ES-I3 (cell line): ENCODE measurements at regions not wholly inside any gene's neighbourhood (a gene's known extent, or its start where the extent isn't known, plus 50 kb on each side); places are given as distances from the start of the nearest gene placed in this dataset.

Experiments
- H3K36me3 ChIP-seq: 2 replicates; pipeline ENCODE4 v1.6.1; 2013; ENCODE audit warnings: mild to moderate bottlenecking, low read length, control low read depth, moderate library complexity; ENCODE audit not compliant: insufficient read depth
- H3K4me1 ChIP-seq: 2 replicates; pipeline ENCODE4 v1.6.1; 2013; ENCODE audit warnings: mild to moderate bottlenecking, control low read depth, low read length; ENCODE audit not compliant: insufficient read depth
- H3K9ac ChIP-seq: 2 replicates; pipeline ENCODE4 v1.6.1; 2013; ENCODE audit warnings: low read depth, mild to moderate bottlenecking, low read length, moderate library complexity
- H3K9me3 ChIP-seq: 2 replicates; pipeline ENCODE4 v1.6.1; 2013; ENCODE audit warnings: mild to moderate bottlenecking, low read length, moderate library complexity; ENCODE audit not compliant: control insufficient read depth, insufficient read depth

DNA sequence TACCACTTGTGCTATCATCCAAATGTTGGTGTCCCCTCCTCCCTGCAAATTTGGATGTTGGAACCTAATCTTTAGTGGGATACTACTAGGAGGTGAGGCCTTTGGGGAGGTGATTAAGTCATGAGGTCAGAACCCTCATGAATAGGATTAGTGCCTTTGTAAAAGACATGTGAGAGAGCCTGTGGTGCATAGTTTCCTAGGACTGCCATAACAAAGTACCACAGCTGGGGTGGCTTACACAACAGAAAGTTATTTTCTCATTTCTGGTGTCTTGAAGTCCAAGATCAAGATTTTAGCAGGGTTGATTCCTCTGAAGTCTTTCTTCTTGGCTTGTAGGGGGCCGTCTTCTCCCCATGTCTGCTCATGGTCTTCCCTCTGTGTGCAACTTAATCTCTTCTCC lies 562.6 kb upstream of the ARGLU1 start:
- Histone ChIP-seq H3K9me3 (no peaks in the 10 kb centered on the region), H3K4me1 (no peaks in the 10 kb centered on the region), H3K36me3 (no peaks in the 10 kb centered on the region), H3K9ac (no peak overlapping the region)

DNA sequence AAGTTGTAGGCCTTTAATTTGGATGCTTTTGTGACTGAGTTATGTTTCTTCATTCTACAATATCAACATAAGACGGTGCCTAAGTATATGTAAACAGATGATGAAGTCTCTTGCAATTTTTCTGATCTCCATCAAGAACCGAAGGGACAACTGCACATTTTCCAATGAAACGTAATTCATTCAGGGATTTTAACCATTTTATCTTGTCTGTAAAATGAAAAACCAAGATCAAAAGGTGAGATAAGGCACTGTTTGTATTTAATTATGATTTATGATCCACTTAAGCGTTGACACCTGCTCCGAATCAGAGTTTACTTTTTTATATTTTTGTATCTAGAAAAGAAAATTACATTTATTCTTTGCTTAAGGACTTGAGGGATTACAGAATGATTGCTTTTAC lies 556.8 kb upstream of the ARGLU1 start:
- Histone ChIP-seq H3K9me3 (no peaks in the 10 kb centered on the region), H3K9ac (no peak overlapping the region), H3K36me3 (no peaks in the 10 kb centered on the region), H3K4me1 (no peaks in the 10 kb centered on the region)

DNA sequence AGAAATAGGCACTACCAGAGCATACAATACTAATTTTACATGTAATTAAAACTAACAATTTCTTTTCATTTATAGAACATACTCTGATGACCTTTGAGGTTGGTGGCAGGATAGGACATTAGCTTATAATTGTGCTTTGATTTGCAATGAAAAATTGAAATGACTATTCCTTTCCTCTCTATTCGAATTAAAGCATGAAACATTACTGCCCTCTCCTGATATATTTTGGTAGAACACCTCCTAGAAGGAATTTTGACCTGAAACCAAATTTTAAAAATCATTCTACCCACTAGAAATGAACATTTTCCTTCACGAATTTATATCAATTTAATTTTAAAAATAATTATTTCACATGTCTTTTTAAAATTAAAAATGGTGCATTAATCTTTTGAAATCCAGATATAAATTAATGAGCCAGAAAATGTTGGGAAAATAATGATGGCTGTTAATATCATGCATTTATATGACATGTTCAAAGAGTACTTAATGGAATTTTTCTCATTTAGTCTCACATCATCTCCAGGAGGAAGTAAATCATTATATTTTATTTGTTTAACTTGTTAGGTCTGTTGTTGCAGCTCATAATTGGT lies 556.3 kb upstream of the ARGLU1 start:
- Histone ChIP-seq H3K4me1 (no peaks in the 10 kb centered on the region), H3K9ac (no peak overlapping the region), H3K36me3 (no peaks in the 10 kb centered on the region), H3K9me3 (no peaks in the 10 kb centered on the region)

DNA sequence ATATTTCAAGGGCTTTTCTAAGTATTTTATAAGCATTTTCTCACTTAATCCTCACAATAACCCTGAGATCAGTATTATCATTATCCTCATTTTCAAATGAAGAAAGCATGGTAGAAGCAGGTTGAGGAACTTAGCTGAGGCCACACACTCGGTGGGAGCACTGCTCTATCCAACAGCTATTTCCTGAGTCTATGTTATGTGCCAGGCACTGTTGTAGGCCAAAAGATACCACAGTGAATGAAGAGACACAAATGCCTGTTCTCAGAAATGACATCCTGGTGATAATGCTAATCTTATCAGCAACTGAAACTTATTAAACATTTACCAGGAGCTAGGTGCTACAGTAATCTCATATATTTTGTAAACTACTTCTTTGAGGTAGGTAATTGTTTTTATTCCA lies 553.9 kb upstream of the ARGLU1 start:
- H3K36me3 ChIP-seq = no peaks in the 10 kb centered on the region
- H3K9me3 ChIP-seq = no peaks in the 10 kb centered on the region
- H3K4me1 ChIP-seq = 0 out of 2 replicates have a peak, but pooled peaks cover 5% of the 10 kb centered on the region
- no peak overlapping the region for H3K9ac ChIP-seq

DNA sequence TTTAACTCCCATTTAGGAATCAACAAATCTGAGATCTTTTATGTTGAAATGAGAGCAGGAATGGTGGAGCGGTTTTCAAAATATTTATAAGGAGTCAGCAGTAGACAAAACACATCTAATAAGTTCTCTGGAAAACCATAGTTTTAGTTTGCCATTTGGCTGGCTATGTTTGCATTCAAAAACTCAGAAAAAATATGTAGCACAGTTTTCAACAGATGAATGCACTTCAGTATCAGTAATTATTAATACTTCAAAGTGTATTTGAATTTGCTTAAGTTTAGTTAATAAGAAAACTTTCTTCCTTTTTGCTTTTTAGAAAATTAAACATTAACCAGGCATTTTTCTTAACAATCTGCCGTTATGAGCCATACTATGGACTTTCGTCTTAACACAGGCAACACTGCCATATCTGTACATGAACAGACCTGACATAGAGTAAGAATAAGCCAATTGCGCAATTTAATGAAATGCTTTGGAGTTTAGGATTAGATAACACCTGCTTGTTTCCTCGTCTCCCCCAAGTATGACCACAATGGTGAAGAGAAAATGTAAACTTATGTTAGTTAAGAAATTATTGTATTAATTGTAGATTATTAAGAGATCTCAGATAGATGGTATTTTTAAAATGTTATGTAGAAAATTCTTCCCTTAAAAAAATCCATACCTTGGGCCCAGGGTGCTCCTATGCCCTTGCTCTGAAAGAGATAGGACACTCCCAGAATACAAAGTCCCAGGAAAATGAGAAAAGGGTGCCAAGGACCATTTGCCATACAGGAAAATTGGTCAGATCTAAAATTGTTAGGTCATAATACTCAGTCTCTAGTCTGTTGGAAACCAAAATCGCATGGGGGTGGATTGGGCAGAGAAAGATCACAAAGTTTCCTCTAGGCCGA lies 552.3 kb upstream of the ARGLU1 start:
- Histone ChIP-seq H3K9me3 (no peaks in the 10 kb centered on the region), H3K4me1 (0 out of 2 replicates have a peak, but pooled peaks cover 5% of the 10 kb centered on the region), H3K36me3 (no peaks in the 10 kb centered on the region), H3K9ac (no peak overlapping the region)

DNA sequence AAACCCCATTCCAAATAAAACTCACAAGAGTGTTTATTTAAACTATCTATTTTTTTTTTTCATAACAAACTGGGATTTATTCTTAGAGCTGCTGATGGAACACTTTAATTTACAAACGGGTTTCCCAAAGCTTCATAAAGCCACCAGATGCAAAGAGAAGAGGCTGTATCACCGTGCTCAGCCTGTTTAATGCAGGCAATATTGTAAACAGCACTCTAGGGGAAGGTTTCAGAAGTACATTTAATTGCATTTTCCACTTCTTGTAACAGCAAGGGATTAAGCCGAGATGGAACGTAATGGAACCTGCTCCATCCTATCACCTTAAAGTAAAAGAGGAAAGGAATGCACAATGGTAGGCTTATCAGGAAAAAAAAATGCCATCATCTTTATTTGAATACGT lies 550.6 kb upstream of the ARGLU1 start:
- Histone ChIP-seq H3K9me3 (no peaks in the 10 kb centered on the region), H3K36me3 (no peaks in the 10 kb centered on the region), H3K9ac (no peak overlapping the region), H3K4me1 (0 out of 2 replicates have a peak, but pooled peaks cover 5% of the 10 kb centered on the region)

DNA sequence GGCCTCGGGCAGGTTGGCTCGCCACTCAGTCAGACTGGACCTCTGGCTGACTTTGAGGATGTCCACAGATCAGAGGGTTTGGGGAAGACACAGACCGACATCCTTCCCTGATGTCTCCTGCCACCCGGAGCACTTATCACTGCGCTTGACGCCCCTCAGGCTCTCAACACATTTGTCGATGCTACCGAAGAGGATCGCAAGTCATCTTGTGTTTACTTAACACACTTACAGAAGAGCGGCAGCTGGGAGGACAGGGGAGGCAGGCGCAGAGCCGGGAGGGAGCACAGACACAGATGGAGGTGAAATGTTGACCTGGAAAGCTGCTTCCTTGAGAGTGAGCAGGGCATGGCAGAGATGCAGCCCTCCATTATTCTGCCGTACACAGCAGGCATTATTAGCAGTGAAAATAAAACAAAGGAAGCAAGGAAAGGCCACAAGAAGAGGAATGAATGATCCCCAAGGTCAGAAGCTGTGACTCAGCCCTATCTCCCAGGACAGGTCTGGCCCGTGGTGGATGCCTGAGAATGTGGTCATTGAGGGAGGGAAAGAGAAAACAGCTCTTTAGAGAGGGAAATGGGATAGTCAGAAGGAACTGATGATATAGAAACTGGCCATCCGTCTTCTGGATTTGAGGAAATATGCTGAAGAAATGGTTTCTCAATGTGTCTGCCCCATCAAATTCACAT lies 549.5 kb upstream of the ARGLU1 start:
- Histone ChIP-seq H3K9me3 (no peaks in the 10 kb centered on the region), H3K4me1 (0 out of 2 replicates have a peak, but pooled peaks cover 5% of the 10 kb centered on the region), H3K36me3 (no peaks in the 10 kb centered on the region)

DNA sequence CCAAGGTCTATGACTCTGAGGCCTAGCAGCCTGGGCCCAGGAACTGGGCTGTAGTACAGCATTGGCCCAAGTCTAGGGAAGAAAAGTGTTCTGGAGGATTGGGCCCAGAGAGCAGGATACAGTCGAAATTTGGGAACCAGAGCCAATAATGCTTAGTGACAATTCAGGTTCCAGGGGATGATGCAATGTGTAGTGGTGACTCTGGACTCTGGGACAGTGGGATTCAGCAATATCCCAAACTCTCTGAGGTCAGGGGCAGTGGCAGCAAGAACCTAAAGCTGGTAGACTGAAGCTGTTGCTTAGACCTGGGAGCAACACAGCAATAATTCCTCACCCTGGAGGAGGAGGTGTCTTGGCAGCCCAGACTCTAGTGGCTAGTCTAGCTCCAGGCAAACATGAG lies 545.5 kb upstream of the ARGLU1 start:
- Histone ChIP-seq H3K36me3 (no peaks in the 10 kb centered on the region), H3K9me3 (peaks cover 5% of the 10 kb centered on the region; the same call in 1 of the 2 replicates), H3K9ac (no peak overlapping the region), H3K4me1 (0 out of 2 replicates have a peak, but pooled peaks cover 5% of the 10 kb centered on the region)

More for the DNA sequence above, 549.5 kb upstream of the ARGLU1 start:
- H3K9ac ChIP-seq = no peak overlapping the region

DNA sequence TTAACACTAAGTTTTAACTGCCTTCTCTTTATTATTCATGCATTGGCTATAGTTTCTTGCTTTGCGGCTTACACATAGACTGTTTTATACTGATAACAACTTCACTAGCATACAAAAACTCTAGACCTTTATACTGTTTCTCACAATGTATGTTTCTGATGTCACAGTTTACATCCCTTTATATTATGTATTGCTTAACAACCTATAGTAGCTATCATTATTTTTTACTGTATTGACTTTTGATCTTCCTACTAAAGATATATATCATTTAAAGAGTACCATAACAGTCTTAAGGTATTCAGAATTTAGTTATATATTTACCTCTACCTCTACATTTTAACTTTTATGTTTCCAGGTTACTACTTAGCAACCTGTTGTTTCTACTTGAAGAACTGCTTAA lies 543.3 kb upstream of the ARGLU1 start:
- H3K4me1 ChIP-seq = no peaks in the 10 kb centered on the region
- H3K9ac ChIP-seq = no peak overlapping the region
- H3K9me3 ChIP-seq = peaks cover 5% of the 10 kb centered on the region; the same call in 1 of the 2 replicates
- no peaks in the 10 kb centered on the region for H3K36me3 ChIP-seq

DNA sequence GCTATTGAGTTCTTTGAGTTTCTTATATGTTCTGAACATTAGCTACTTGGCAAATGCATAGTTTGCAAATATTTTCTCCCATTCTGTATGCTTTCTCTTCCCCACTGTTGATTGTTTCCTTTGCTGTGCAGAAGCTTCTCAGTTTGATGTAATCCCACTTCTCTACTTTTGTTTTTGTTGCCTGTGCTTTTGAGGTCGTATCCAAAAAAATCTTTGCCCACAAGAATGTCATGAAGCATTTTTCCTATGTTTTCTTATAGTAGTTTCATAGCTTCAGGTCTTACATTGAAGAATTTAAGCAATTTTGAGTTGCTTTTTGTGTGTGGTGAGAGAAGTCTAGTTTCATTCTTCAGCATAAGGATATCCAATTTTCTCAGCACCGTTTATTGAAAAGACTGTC lies 536.7 kb upstream of the ARGLU1 start:
- Histone ChIP-seq H3K36me3 (no peaks in the 10 kb centered on the region), H3K9ac (no peak overlapping the region), H3K4me1 (no peaks in the 10 kb centered on the region), H3K9me3 (peaks cover 5% of the 10 kb centered on the region; the same call in 1 of the 2 replicates)

DNA sequence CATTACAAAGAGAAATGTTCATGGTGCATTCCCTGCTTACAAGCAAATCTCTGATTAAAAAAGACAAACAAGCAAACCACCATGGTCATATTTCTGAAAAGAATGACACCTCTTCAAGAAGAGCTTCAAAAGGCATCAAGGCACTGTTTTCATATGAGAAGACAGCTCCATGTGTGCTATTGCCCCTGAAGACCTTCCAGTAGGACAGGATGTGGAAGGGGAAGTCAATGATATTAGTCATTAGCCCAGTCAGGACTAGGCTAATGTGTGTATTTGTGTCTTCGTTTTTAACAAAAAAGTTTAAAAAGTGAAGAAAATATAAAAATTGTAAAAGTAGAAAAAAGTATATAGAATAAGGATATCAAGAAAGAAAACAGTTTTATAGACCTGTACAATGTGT lies 534.7 kb upstream of the ARGLU1 start:
- no peak overlapping the region for H3K9ac ChIP-seq

DNA sequence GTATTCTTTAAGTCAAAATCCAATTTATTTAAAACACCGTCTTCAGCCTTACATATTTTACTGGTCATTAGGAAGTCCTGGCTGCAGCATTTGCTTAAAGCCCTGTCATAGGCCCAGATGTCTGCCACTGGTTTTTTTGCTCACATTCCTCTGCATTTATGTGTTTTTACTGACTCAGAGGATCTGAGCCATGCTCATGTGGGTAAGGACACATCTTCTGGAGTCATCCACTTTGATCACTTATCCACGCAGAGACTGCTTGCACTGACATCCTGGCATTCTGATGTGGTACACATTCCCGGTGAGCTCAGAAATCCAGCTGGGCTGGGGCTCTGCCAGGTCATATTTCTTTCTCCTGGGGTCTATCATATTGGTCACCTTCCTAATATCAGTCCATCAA lies 531.7 kb upstream of the ARGLU1 start:
- no peaks in the 10 kb centered on the region for H3K4me1 ChIP-seq
- no peaks in the 10 kb centered on the region for H3K36me3 ChIP-seq
- H3K9me3 ChIP-seq = no peaks in the 10 kb centered on the region
- no peak overlapping the region for H3K9ac ChIP-seq

More for the DNA sequence above, 534.7 kb upstream of the ARGLU1 start:
- Histone ChIP-seq H3K4me1 (no peaks in the 10 kb centered on the region), H3K9me3 (no peaks in the 10 kb centered on the region), H3K36me3 (no peaks in the 10 kb centered on the region)

DNA sequence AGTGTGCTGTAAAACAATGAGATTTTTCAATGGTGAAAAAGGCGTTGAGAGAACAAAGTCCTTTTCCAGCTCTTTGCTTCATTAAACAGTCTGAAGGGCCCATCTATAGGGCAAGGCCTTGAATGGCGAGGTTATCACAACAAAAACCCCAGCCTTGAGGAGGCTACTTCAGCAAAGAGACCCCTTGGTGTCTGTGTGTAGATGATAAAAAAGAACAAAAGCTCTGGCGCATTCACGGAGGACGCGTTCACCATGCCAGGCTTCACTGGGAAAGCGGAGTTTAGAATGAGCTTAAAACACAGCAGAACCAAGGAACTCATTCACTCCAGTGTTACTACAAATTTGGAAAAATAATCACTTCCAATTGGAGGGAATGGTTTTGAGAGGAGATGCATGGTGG lies 530.0 kb upstream of the ARGLU1 start:
- H3K4me1 ChIP-seq = no peaks in the 10 kb centered on the region
- H3K36me3 ChIP-seq = no peaks in the 10 kb centered on the region
- H3K9ac ChIP-seq = no peak overlapping the region
- no peaks in the 10 kb centered on the region for H3K9me3 ChIP-seq

DNA sequence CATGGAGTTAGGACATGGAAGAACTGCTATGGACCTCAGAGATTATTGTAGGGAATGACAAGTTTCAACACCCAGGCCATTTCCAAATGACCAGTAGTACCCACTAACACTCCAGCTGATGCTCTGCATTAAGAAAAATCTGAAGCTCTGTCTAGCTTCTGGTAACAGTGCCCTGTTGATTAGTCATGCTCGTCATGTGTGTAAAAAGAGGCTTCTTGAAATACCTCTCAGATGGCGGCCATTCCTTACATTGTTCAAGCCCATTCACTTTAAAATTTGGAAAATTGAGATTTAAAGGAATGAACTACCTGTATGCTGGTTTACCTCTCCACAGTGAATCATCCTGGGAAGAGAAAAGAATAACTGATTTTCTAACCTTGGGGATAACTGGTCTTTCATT lies 527.9 kb upstream of the ARGLU1 start:
- no peak overlapping the region for H3K9ac ChIP-seq
- no peaks in the 10 kb centered on the region for H3K4me1 ChIP-seq
- H3K9me3 ChIP-seq = no peaks in the 10 kb centered on the region
- no peaks in the 10 kb centered on the region for H3K36me3 ChIP-seq
